ENCODE measurements at regions not wholly inside any gene's neighbourhood (a gene's known extent, or its start where the extent isn't known, plus 50 kb on each side); places are given as distances from the start of the nearest gene placed in this dataset.

GRCh38 chr1:218925777-218926176, 247.9 kb upstream of the LYPLAL1 start:
- CTCF ChIA-PET = interaction anchor here (0.6 to 2.7 kb wide), 3 partner anchors 17 to 171 kb away, joined by 3 to 12 read pairs (median 3); no protein-coding TSS in a partner anchor
- Mint-ChIP-seq H3K27ac (ENCODE audit: low read depth, unreplicated experiment) (no peak overlapping the region), H3K4me1 (ENCODE audit: insufficient read depth, unreplicated experiment) (peaks cover 8% of the 10 kb centered on the region), H3K4me3 (ENCODE audit: unreplicated experiment) (no peak overlapping the region), H3K9me3 (ENCODE audit: unreplicated experiment) (no peaks in the 10 kb centered on the region), H3K36me3 (ENCODE audit: insufficient read depth, unreplicated experiment) (no peaks in the 10 kb centered on the region), H3K27me3 (ENCODE audit: insufficient read depth, unreplicated experiment) (no peaks in the 10 kb centered on the region)
- TF ChIP-seq CTCF (IDR thresholded peaks at IDR 0.05; ENCODE audit: unreplicated experiment) = no peak
- no TSS peak for BruUV-seq (replicated peaks)
- intact Hi-C loops (cut with micrococcal nuclease) = no loop called here
- no peak for DNase-seq (ENCODE audit: unreplicated experiment)
- POLR2A ChIA-PET = no interaction called here

- intact Hi-C loops (cut with micrococcal nuclease) = no loop called here
- H3K27ac Mint-ChIP-seq (ENCODE audit: low read depth, unreplicated experiment) = no peak overlapping the region
- POLR2A ChIA-PET = interaction anchor here (0.6 kb wide), 1 partner anchor 429 kb away, joined by 3 read pairs; no protein-coding TSS in a partner anchor
- H3K36me3 Mint-ChIP-seq (ENCODE audit: insufficient read depth, unreplicated experiment) = no peaks in the 10 kb centered on the region
- no peaks in the 10 kb centered on the region for H3K9me3 Mint-ChIP-seq (ENCODE audit: unreplicated experiment)
- DNase-seq (ENCODE audit: unreplicated experiment) = no peak
- BruUV-seq (replicated peaks) = no TSS peak
- CTCF ChIA-PET = interaction anchor here (1.1 kb wide), 1 partner anchor 886 kb away, joined by 3 read pairs; no protein-coding TSS in a partner anchor
- no peaks in the 10 kb centered on the region for H3K27me3 Mint-ChIP-seq (ENCODE audit: insufficient read depth, unreplicated experiment)
- H3K4me3 Mint-ChIP-seq (ENCODE audit: unreplicated experiment) = no peak overlapping the region
- peaks cover 11% of the 10 kb centered on the region for H3K4me1 Mint-ChIP-seq (ENCODE audit: insufficient read depth, unreplicated experiment)
- no peak for TF ChIP-seq CTCF (IDR thresholded peaks at IDR 0.05; ENCODE audit: unreplicated experiment)
Observed at GRCh38 chr1:218926631-218927030, 247.0 kb upstream of the LYPLAL1 start.

GRCh38 chr1:218930000-218930399, 243.7 kb upstream of the LYPLAL1 start:
- CTCF ChIA-PET = interaction anchor here (0.5 to 0.6 kb wide), 2 partner anchors 27 to 456 kb away, joined by 3 read pairs; no protein-coding TSS in a partner anchor
- no TSS peak for BruUV-seq (replicated peaks)
- TF ChIP-seq CTCF (IDR thresholded peaks at IDR 0.05; ENCODE audit: unreplicated experiment) = no peak
- Mint-ChIP-seq H3K4me1 (ENCODE audit: insufficient read depth, unreplicated experiment) (peaks cover 11% of the 10 kb centered on the region), H3K9me3 (ENCODE audit: unreplicated experiment) (peaks cover 1% of the 10 kb centered on the region), H3K36me3 (ENCODE audit: insufficient read depth, unreplicated experiment) (no peaks in the 10 kb centered on the region), H3K27ac (ENCODE audit: low read depth, unreplicated experiment) (no peak overlapping the region), H3K27me3 (ENCODE audit: insufficient read depth, unreplicated experiment) (no peaks in the 10 kb centered on the region), H3K4me3 (ENCODE audit: unreplicated experiment) (no peak overlapping the region)
- no peak for DNase-seq (ENCODE audit: unreplicated experiment)
- intact Hi-C loops (cut with micrococcal nuclease) = no loop called here
- POLR2A ChIA-PET = interaction anchor here (0.7 to 0.9 kb wide), 3 partner anchors 13 to 270 kb away, joined by 3 read pairs; no protein-coding TSS in a partner anchor

- TF ChIP-seq CTCF (IDR thresholded peaks at IDR 0.05; ENCODE audit: unreplicated experiment) = no peak
Observed at GRCh38 chr1:218930472-218931241, 243.0 kb upstream of the LYPLAL1 start.

More at GRCh38 chr1:218930472-218931241, 243.0 kb upstream of the LYPLAL1 start:
- POLR2A ChIA-PET = interaction anchor here (0.6 to 1.1 kb wide), 5 partner anchors 11 to 41 kb away, joined by 3 to 4 read pairs (median 3); no protein-coding TSS in a partner anchor
- Mint-ChIP-seq H3K36me3 (ENCODE audit: insufficient read depth, unreplicated experiment) (no peaks in the 10 kb centered on the region), H3K27me3 (ENCODE audit: insufficient read depth, unreplicated experiment) (no peaks in the 10 kb centered on the region), H3K27ac (ENCODE audit: low read depth, unreplicated experiment) (no peak overlapping the region), H3K4me1 (ENCODE audit: insufficient read depth, unreplicated experiment) (peaks cover 11% of the 10 kb centered on the region), H3K9me3 (ENCODE audit: unreplicated experiment) (peaks cover 8% of the 10 kb centered on the region), H3K4me3 (ENCODE audit: unreplicated experiment) (no peak overlapping the region)
- no TSS peak for BruUV-seq (replicated peaks)
- intact Hi-C loops (cut with micrococcal nuclease) = no loop called here
- DNase-seq (ENCODE audit: unreplicated experiment) = peak; percentile 66
- CTCF ChIA-PET = interaction anchor here (0.5 to 0.6 kb wide), 2 partner anchors 27 to 455 kb away, joined by 3 read pairs; no protein-coding TSS in a partner anchor
